A204.1 (cell line): ENCODE measurements at regions not wholly inside any gene's neighbourhood (a gene's known extent, or its start where the extent isn't known, plus 50 kb on each side); places are given as distances from the start of the nearest gene placed in this dataset.

Experiments
- FAIRE-seq: peaks from 2 replicates; lab custom pipeline; 2012; peaks lifted over from hg19 to GRCh38; lab: Jason Lieb, UNC

GRCh38 chr5:88325868-88326267, 57.2 kb upstream of the TMEM161B start:
- FAIRE-seq, result no peak

- no peak for FAIRE-seq
Observed at GRCh38 chr5:88322785-88323184, 54.1 kb upstream of the TMEM161B start.
